ENCODE measurements at regions not wholly inside any gene's neighbourhood (a gene's known extent, or its start where the extent isn't known, plus 50 kb on each side); places are given as distances from the start of the nearest gene placed in this dataset.
"Not testable (repeated sequence)": the region's sequence is repeated elsewhere in the genome, so short reads cannot be mapped to it uniquely, and the experiment has no call there.

GRCh38 chr16:86856946-86857586, 278.7 kb downstream of the FOXL1 start:
- no peak overlapping the region for H3K27ac Mint-ChIP-seq
- peaks cover 26% of the 10 kb centered on the region for H3K4me1 Mint-ChIP-seq
- no peaks in the 10 kb centered on the region for H3K27me3 Mint-ChIP-seq (ENCODE audit: low read depth, poor library complexity)
- H3K36me3 Mint-ChIP-seq (ENCODE audit: low read depth), result no peaks in the 10 kb centered on the region
- no peak for TF ChIP-seq CTCF (IDR thresholded peaks at IDR 0.05)
- no peak for DNase-seq
- no peak overlapping the region for H3K4me3 Mint-ChIP-seq
- H3K9me3 Mint-ChIP-seq, result no peaks in the 10 kb centered on the region

- DNase-seq, result no peak
- no peak for TF ChIP-seq CTCF (IDR thresholded peaks at IDR 0.05)
- Mint-ChIP-seq H3K27me3 (ENCODE audit: low read depth, poor library complexity) (no peaks in the 10 kb centered on the region), H3K27ac (no peak overlapping the region), H3K4me1 (peaks cover 26% of the 10 kb centered on the region), H3K36me3 (ENCODE audit: low read depth) (no peaks in the 10 kb centered on the region), H3K9me3 (no peaks in the 10 kb centered on the region), H3K4me3 (no peak overlapping the region)
These were observed 279.5 kb downstream of the FOXL1 start for GRCh38 chr16:86857807-86858206.

GRCh38 chr16:86858501-86858900, 280.2 kb downstream of the FOXL1 start:
- Mint-ChIP-seq H3K4me1 (peaks cover 26% of the 10 kb centered on the region), H3K27me3 (ENCODE audit: low read depth, poor library complexity) (no peaks in the 10 kb centered on the region), H3K9me3 (no peaks in the 10 kb centered on the region), H3K36me3 (ENCODE audit: low read depth) (no peaks in the 10 kb centered on the region), H3K4me3 (no peak overlapping the region), H3K27ac (no peak overlapping the region)
- no peak for TF ChIP-seq CTCF (IDR thresholded peaks at IDR 0.05)
- DNase-seq, result no peak

- H3K27me3 Mint-ChIP-seq (ENCODE audit: low read depth, poor library complexity); H3K27ac Mint-ChIP-seq; DNase-seq; H3K36me3 Mint-ChIP-seq (ENCODE audit: low read depth); H3K4me3 Mint-ChIP-seq; H3K9me3 Mint-ChIP-seq: not testable (repeated sequence)
- H3K4me1 Mint-ChIP-seq, result peaks cover 20% of the 10 kb centered on the region
These were observed 283.0 kb downstream of the FOXL1 start for GRCh38 chr16:86861270-86861858.

- TF ChIP-seq CTCF (IDR thresholded peaks at IDR 0.05), result no peak
- H3K9me3 Mint-ChIP-seq, result no peaks in the 10 kb centered on the region
- H3K36me3 Mint-ChIP-seq (ENCODE audit: low read depth), result no peaks in the 10 kb centered on the region
- H3K4me1 Mint-ChIP-seq, result peaks cover 34% of the 10 kb centered on the region
- no peak overlapping the region for H3K27ac Mint-ChIP-seq
- no peak for DNase-seq
- no peak overlapping the region for H3K4me3 Mint-ChIP-seq
- H3K27me3 Mint-ChIP-seq (ENCODE audit: low read depth, poor library complexity), result peaks cover 3% of the 10 kb centered on the region
These were observed 284.4 kb downstream of the FOXL1 start for GRCh38 chr16:86862595-86863280.

GRCh38 chr16:86863609-86864008, 285.3 kb downstream of the FOXL1 start:
- H3K36me3 Mint-ChIP-seq (ENCODE audit: low read depth), result no peaks in the 10 kb centered on the region
- no peak overlapping the region for H3K27ac Mint-ChIP-seq
- peaks cover 3% of the 10 kb centered on the region for H3K27me3 Mint-ChIP-seq (ENCODE audit: low read depth, poor library complexity)
- no peak for DNase-seq
- TF ChIP-seq CTCF (IDR thresholded peaks at IDR 0.05), result no peak
- no peaks in the 10 kb centered on the region for H3K9me3 Mint-ChIP-seq
- peaks cover 38% of the 10 kb centered on the region for H3K4me1 Mint-ChIP-seq
- H3K4me3 Mint-ChIP-seq, result no peak overlapping the region

Data from nephron progenitor cell (in vitro differentiated cells).